Left forelimb (tissue), 1 donor: ENCODE measurements at regions not wholly inside any gene's neighbourhood (a gene's known extent, or its start where the extent isn't known, plus 50 kb on each side); places are given as distances from the start of the nearest gene placed in this dataset.
"Not testable (repeated sequence)": the region's sequence is repeated elsewhere in the genome, so short reads cannot be mapped to it uniquely, and the experiment has no call there.

Experiments used
- DNase-seq: peaks from one replicate; pipeline ENCODE4 v3.0.0-alpha.2; 2018; ENCODE audit warnings: low spot score

- DNase-seq: no peak
Observed at GRCh38 chr14:85146779-85147178, 383.2 kb upstream of the FLRT2 start.

- DNase-seq: no peak
Observed at GRCh38 chr14:85150166-85150565, 379.8 kb upstream of the FLRT2 start.

GRCh38 chr14:85154714-85155113 is 375.2 kb upstream of the FLRT2 start:
- no peak for DNase-seq

GRCh38 chr14:85156319-85156718 is 373.6 kb upstream of the FLRT2 start:
- no peak for DNase-seq

DNA sequence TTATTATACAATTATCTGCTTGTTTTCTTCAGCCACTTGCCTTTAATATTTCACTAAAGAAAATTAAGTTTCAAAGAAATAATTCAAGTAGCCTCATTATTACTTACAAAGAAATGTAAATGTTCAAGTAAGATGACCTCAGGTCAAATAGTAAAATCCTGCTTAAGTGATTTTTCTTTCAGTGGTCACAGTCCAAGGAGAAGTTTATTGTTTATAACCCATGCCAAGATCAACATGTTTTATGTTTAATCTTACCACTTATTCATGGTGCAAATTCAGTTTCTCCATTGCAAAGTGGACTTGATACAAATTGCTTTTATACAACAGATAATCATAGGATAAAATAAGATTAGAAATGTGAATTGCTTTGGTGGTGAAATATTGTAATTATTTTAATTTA is 370.2 kb upstream of the FLRT2 start:
- DNase-seq: no peak

DNA sequence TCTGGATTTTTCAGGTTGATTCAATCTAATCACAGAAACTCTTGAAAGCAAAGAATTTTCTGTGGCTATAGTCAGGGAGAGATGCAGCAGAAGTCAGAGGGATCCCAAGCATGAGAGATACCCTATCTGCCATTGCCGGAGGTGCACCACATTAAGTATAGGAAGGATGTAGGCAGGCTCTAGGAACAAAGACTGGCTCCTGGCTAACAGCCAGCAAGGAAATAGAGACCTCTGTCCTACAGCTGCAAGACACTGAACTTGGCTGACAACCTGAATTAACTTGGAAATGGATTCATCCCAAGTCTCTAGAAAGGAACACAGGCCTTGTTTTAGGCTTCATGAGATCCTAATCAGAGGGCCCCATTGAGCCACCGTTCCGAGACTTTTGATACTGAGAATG is 364.9 kb upstream of the FLRT2 start:
- DNase-seq: no peak

- DNase-seq: no peak
Observed at GRCh38 chr14:85169381-85169780, 360.6 kb upstream of the FLRT2 start.

- no peak for DNase-seq
Observed at GRCh38 chr14:85172290-85172689, 357.7 kb upstream of the FLRT2 start.

- DNase-seq: no peak
Observed at GRCh38 chr14:85172889-85173477, 357.0 kb upstream of the FLRT2 start.

DNA sequence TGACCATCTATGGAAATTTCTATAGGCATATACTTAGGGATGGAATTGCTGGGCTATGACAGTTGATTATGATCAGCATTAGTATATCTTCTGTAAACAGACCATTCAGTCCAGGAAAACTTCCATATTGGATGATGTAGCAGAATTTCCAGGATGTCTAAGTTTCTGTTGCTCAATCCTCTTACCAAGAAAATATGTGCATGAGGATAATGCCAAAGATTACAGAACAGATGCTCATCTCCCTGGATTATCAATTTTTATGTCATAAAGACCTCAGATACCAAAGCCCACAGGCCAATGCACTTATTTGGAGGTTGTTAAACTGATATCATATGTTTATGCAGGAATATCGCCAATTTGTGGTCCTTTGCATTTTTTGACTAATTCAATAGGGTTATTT is 354.4 kb upstream of the FLRT2 start:
- DNase-seq: no peak

GRCh38 chr14:85178864-85179263 is 351.1 kb upstream of the FLRT2 start:
- no peak for DNase-seq

- no peak for DNase-seq
Observed at GRCh38 chr14:85180876-85181275, 349.1 kb upstream of the FLRT2 start.

DNA sequence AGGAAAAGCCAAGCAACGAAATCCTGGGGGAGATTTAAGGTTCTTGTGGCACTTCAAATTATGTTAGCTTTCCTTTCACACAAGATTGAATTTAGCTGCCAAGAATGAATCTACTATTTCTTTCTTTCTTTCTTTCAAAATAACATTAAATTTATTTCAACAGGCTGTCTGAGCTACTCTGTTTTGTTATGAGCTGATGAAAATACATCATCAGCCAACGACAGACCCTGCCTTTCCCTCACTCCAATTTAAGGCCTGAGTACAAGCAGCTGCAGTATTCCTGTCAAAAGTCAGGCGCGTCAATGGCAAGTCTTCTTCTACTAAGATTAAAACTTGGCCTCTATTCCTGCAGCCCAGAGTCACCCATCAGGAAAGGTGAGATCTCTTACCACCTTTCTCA is 347.7 kb upstream of the FLRT2 start:
- DNase-seq: no peak

GRCh38 chr14:85186082-85186481 is 343.9 kb upstream of the FLRT2 start:
- no peak for DNase-seq

GRCh38 chr14:85187521-85187920 is 342.4 kb upstream of the FLRT2 start:
- DNase-seq: no peak

DNA sequence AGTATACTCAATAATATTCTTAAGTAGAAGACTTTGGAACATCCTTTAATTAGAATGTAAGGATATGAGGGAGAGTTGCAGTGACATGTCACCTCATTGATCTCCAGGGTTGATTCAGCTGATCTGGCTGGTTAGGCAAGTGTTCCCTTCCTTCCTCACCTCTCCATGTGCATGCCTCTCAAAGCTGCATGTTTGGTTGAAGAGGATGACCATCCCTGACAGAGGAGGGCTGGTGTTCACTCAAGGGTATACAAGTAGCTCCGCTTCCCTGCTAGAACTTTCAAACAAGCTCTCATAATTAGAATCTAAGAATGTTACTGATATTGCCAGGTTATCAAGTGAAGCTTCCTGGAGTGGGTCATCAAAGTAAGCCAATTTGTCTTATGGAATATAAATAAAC is 341.1 kb upstream of the FLRT2 start:
- no peak for DNase-seq

DNA sequence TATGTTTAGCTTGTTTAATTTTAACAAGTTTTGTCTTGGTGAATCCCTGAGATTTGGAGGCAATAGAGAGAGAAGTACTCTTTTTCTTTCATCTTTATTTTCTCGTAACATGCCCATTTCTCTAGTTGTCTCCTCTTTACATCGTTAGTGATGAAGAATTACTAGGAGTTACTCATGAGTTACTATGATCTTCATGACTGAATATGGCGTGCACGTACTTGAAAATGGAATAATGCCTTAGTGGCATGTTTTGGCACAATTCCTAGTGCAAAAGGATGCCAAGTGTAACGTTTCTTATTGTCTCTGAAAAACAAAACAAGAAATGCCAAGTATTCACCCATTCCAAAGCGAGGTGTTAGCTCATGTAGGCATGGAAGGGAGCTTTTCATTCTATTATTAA is 340.7 kb upstream of the FLRT2 start:
- DNase-seq: not testable (repeated sequence)

- DNase-seq: no peak
Observed at GRCh38 chr14:85190251-85190650, 339.7 kb upstream of the FLRT2 start.

DNA sequence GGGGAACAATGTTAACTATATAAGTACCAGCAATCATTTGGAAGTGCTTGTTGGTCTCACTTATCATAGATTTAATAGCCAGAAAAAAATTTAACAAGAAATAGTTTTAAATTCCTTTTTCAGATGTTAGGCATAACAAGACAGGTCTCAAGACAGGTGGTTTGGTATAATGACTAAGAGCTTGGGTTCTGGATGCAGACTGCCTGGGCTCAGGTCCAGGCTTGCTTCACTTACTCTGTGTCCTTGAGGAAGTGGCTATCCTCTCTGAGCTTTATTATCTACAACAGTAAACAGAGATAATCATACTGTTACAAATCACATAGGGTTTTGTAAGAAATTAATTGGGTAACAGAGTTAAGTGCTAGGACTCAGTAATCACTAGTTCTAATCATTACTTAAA is 338.0 kb upstream of the FLRT2 start:
- DNase-seq: no peak

- DNase-seq: no peak
Observed at GRCh38 chr14:85195872-85196477, 334.0 kb upstream of the FLRT2 start.

DNA sequence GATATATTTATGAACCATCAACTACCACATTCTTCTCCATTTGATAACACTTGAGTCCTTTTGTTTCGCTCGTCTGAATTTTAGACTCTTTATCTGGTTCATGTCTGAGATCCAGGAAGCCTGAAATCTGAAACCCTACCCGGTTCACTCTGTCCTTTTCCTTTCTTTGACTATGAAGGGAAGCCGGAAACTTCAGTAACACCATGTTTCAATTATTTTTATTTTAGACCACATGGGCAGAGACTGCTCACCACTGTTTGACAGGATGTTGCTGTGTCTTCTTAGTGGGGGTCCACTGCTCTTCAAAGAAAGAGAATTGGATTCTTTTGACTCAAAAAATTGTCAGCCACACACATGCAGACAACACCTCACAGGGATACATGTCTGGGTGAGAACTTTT is 331.9 kb upstream of the FLRT2 start:
- DNase-seq: no peak

DNA sequence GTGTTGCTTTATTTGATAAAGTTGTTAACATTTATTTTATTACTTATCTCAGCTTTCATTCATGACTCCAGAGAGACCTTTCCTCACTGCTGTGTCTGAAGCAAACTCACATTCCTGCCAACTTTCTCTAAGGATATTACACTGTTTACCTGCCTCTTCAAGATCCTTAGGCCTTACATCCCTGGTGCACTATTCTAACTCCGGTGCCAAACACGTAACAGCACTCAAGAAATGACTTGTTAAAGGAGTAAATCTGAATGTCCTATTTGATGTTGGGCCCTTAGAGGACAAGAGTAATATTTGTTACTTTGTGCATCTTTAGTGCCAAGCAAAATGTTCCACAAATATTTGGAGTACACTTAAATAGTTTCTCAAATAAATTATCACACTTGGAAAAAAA is 324.1 kb upstream of the FLRT2 start:
- no peak for DNase-seq

- DNase-seq: no peak
Observed at GRCh38 chr14:85214471-85214870, 315.5 kb upstream of the FLRT2 start.

- DNase-seq: no peak
Observed at GRCh38 chr14:85217412-85217811, 312.5 kb upstream of the FLRT2 start.
